LNCaP clone FGC (cell line): ENCODE measurements at regions not wholly inside any gene's neighbourhood (a gene's known extent, or its start where the extent isn't known, plus 50 kb on each side); places are given as distances from the start of the nearest gene placed in this dataset.

Source experiments
- DNase-seq: peaks from one replicate; pipeline ENCODE4 v3.0.0-alpha.2; 2011; ENCODE audit warnings: low read depth
- H3K4me3 ChIP-seq: 2 replicates; pipeline ENCODE4 v1.5.1; 2011; ENCODE audit warnings: mild to moderate bottlenecking, low read depth, low read length, control low read depth
- CTCF ChIP-seq: IDR thresholded peaks from 2 replicates; pipeline ENCODE4 v1.5.1; 2012; ENCODE audit warnings: mild to moderate bottlenecking; ENCODE audit not compliant: control insufficient read depth, insufficient read depth; ENCODE audit errors: extremely low read depth

- no peak for TF ChIP-seq CTCF
- H3K4me3 ChIP-seq = no peak overlapping the region
- no peak for DNase-seq
Measured at GRCh38 chr2:34179511-34179910, 580.4 kb upstream of the FAM98A start.

DNA sequence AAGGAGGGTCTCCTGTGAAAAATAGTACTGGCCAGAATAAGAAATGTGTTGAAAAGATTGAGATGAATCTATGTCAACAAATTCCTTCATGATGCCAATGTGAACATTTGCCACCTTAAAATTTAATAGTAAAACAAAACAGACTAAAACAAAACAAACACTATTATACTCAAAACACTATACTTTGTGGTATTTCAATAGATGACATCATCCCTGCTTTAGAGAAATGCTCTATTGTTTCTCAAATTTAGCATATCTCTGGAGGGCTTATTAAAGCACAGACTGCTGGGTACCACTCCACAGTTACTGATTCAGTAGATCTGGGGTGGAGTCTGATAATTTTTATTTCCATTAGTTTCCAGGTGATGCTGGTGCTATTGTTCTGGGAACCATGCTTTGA is 579.4 kb upstream of the FAM98A start:
- TF ChIP-seq CTCF = no peak
- no peak for DNase-seq

DNA sequence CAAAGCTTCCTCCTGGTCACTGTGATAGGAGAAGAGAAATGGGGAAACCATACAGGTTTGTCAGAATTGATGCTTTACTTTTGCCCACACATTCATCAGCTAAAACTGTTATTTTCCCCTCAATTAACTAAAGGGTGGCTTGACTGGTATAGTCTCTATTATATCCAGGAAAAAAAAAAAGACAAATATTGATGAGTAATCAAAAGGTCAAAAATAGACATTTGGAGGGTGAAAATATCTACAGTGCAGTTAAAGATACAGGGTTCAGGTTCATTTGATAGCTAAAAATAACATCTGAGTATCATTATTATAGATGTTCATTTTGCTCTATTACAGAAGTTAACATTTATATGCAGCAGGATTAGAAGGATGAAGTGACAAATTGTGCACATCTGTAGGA is 577.6 kb upstream of the FAM98A start:
- no peak overlapping the region for H3K4me3 ChIP-seq
- TF ChIP-seq CTCF = no peak
- no peak for DNase-seq

More for the DNA sequence above, 579.4 kb upstream of the FAM98A start:
- H3K4me3 ChIP-seq = no peak overlapping the region

- no peak for TF ChIP-seq CTCF
- DNase-seq = no peak
- no peak overlapping the region for H3K4me3 ChIP-seq
Measured at GRCh38 chr2:34174506-34174905, 575.4 kb upstream of the FAM98A start.

DNA sequence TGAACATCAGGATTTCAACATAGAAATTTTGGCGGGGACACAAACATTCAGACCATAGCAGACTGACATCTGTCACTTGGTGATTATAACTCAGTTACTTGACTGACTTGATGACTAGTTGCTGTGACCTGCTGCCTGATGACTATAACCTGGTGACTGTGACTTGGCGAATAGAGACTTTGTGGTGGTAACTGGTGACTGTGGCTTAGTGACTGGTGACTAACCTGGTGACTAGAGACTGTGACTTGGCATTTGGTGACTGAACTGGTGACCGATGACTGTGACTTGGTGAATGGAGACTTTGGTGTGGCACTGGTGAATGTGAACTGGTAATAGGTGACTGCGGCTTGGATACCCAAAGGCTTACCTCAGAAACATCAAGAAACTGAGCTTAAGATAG is 563.1 kb upstream of the FAM98A start:
- no peak for TF ChIP-seq CTCF
- H3K4me3 ChIP-seq = no peak overlapping the region
- no peak for DNase-seq

DNA sequence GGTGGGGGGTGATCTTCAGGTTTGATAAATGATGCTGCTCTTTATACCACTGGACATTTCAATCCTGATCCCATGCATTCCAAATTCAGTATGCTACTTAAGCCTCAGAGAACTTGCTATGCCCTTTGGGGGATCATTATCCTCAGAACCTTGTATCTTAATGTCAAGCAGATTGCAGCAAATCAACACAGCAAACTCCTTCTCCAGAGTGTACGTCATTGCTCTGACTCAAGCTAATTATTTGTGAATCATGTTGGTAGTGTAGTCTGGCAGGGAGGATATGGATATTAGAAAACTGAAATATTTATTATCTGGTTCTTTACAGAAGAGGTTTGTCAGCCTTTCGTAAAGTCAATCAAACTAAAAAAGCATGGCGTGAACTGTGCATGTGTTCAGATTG is 562.5 kb upstream of the FAM98A start:
- no peak overlapping the region for H3K4me3 ChIP-seq
- TF ChIP-seq CTCF = no peak
- no peak for DNase-seq

GRCh38 chr2:34159901-34160300 is 560.8 kb upstream of the FAM98A start:
- no peak for TF ChIP-seq CTCF
- no peak for DNase-seq

More at GRCh38 chr2:34159901-34160300, 560.8 kb upstream of the FAM98A start:
- no peak overlapping the region for H3K4me3 ChIP-seq
